Activated CD8-positive, alpha-beta memory T cell treated with anti-CD3 and anti-CD28 coated beads for 48 hours (primary cell): ENCODE measurements at regions not wholly inside any gene's neighbourhood (a gene's known extent, or its start where the extent isn't known, plus 50 kb on each side); places are given as distances from the start of the nearest gene placed in this dataset.

ENCODE experiments used
- DNase-seq, 3 experiments: peaks; one replicate each; pipeline ENCODE4 v3.0.0-alpha.2; 2020; ENCODE audit warnings: low read depth in 2 of 3, low spot score in 2 of 3

DNA sequence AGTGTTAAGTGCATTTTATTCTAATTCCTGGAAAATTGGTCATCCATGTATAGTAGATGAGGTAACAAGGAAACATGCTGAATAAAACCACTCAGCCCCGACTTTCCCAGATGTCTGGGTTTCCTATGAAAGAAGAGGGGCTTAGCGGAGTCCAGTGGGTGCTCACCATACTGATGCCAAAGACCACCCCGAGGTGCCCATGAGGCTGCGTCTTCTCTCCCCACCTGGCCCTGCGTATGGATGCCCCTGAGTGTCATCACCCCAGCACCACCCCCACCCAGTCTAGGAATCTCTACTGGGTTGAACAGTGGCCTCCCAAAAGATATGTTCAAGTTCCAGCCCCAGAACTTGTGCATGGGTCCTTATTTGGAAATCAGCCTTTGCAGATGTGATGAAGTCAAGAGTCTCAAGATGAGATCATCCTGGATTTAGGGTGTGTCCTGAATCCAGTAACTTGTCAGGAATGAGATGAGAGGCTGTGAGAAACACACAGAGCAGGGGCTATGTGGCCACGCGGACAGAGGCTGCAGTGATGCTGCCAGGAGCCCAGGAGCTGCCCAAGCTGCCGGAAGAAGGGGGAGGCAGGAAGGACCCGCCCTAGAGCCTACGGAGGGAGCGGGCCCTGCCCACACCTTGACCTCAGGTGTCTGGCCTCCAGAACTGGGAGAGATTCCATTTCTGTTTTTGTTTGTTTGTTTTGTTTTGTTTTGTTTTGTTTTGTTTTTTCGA lies 124.6 kb upstream of the CDH4 start:
- no peak for DNase-seq

GRCh38 chr20:61128701-61129269 lies 123.3 kb upstream of the CDH4 start:
- no peak for DNase-seq

GRCh38 chr20:61129311-61129710 lies 122.8 kb upstream of the CDH4 start:
- DNase-seq, result no peak

DNA sequence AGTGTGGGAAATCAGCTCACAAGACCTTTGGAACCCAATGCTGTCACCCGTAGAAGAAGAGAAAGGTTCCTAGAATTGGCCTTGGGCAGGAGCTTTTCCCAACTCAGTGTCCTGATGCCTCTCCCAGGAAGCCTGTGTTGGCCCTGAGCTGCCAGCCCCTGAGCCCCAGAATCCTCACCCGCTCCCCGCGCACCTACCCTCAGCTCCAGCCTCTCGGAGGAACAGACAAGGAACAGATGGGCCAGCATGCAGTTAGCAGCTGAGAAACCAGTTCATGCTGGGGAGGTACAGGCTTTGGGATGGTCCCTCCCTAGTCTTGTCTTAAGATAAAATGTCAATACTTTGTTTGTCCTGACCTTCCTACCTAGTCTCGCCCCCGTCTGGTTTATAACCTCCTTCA lies 121.9 kb upstream of the CDH4 start:
- DNase-seq, result no peak

- no peak for DNase-seq
Observed at GRCh38 chr20:61131944-61132343, 120.1 kb upstream of the CDH4 start.

DNA sequence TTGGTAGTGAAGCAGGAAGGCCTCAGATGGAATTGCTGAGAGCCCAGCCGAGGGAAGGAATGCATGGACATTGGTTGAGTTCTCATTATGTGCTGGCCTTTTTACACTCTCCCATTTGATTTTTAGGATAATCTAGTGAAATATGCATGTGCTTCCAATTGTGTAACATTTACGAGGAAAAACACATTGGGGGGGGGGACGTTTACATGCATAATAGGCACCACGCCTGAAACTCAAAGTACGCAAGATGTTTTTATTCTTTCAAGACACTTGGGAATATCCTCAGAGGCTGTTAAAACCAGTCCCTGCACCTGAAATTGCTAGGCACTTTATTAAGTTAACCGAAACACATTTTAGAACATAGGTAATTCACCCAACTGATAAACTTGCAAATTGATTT lies 118.5 kb upstream of the CDH4 start:
- no peak for DNase-seq

GRCh38 chr20:61134296-61135030 lies 117.6 kb upstream of the CDH4 start:
- no peak for DNase-seq

DNA sequence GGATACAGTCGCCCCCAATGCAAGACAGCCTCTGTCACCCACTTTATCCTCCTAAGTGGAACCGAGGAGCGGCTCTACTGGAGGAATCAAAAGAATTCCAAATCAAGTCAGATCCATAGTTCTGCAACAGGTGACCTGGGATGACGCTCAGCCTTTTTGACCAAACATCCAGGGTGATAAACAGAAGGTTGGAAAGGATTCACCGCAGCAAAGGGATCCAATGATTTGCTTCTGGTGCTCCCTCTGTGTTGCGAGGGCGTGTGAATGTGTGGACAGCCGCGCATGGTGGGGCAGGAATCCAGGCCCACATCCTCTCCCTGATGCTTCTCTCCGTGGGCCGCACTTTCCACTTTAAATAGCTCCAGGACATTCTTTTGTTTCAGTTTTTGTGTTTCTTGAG lies 116.8 kb upstream of the CDH4 start:
- no peak for DNase-seq

DNA sequence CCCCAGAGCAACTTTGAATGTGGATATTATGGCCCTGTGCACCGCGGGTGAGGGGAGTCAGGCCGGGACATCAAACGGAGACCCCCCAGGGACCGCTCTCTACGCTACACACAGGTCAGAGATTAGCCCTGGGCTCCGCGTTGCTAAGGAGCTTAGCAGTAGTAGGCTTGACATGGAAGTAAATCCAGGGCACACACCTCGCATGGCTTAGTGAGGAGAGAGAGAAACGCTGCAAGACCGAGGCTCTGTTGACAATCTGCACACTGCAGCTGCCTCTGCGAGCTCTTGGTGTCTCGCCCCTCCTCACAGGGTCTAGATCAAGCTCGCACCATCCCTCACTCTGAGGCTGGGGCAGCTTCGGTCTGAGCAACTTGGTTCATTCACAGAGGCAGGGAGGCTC lies 116.1 kb upstream of the CDH4 start:
- DNase-seq, result no peak

- no peak for DNase-seq
Observed at GRCh38 chr20:61138566-61138965, 113.5 kb upstream of the CDH4 start.

DNA sequence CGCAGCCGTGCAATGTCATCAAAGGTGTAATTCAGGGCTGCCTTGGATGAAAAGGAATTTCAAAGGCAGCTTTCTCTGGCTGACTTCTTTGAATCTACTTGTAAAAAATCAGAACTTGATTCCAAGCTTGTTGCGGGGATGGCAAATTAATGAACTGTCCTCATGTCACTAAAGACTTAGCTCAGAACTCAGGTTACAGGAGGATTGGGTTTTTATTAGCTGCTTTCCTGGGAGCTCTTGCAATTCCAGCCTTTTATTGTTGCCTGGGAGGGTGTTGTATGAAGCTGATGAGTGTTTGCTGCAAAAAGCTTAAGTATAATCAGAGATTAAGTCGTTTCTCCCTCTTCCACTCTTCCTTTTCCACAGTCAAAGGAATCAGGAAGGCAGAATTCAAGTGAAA lies 113.0 kb upstream of the CDH4 start:
- DNase-seq, result no peak

- no peak for DNase-seq
Observed at GRCh38 chr20:61140576-61140975, 111.5 kb upstream of the CDH4 start.

DNA sequence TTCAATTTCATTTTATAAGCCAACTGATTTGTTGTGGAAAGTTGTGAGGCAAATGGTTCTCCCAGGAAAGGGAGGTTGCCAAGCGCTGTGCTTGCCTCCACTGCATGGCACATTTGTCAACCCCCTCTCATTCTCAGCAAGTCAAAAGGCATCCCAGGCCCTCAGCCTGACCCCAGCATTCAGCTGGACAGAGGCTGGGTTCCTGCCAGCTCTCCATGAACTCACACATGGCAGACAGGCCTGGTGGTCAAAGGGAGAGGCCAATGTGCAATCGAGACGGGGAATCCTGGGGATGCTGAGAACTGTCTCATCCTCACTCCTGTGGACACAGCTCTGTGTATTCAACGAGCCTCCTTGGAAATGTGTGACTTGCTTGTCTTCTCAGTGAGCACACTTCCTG lies 106.0 kb upstream of the CDH4 start:
- DNase-seq, result no peak

GRCh38 chr20:61149636-61150035 lies 102.4 kb upstream of the CDH4 start:
- DNase-seq, result no peak

GRCh38 chr20:61157301-61157700 lies 94.8 kb upstream of the CDH4 start:
- DNase-seq, result no peak

DNA sequence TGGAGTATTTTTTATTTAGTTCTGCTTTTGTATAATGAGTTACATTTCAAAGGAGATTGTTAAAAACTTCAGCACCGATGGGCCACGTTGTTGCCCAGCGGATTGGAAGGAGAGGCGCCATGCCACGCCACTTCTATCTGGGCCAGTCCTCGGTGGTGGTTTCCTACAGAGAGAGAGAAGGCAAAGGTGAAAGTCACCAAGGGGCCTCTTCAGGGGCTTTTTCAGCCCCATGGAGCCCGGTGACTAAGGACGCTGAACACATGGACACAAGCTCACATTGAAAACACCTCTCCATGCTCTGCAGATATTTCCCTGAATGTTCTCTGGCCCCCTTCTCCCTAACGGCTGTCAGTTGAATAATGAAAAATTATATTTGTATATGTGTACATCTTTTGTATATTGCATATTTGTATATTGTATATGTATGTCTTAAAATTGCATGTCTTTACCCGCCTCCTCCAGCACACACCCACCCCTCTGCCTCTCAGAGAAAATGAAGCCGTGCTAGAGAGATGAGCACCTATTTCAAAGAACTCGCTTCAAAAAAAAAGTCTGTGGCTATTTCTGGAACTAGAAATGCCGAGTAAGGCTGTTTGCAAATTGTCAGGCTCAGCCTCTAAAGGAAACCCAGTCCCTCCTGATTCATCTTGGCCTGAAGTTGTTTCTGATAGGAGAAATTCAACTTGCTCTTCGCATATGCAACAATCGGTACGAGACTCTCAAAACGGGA lies 91.9 kb upstream of the CDH4 start:
- DNase-seq, result no peak

GRCh38 chr20:61161726-61162390 lies 90.2 kb upstream of the CDH4 start:
- no peak for DNase-seq

DNA sequence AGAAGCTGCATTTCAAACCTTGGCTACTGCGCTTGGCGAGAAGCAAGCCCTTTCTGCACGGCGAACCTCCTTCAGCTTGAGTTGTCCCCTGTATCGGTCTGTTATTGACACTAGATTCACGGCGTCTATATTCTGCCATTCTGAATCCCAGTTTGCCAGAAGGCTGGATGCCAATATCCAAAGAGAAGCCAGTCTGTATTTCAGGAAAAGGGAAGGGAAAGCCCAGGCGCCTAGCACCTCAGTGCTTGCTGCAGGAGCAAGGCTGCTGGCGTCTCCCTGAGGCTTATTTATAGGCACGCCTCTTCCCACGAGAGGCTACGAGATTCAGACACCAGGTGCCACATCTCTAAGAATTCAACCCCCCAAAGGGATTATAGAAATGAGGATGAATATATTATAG lies 89.6 kb upstream of the CDH4 start:
- DNase-seq, result no peak

- no peak for DNase-seq
Observed at GRCh38 chr20:61163031-61163430, 89.0 kb upstream of the CDH4 start.

DNA sequence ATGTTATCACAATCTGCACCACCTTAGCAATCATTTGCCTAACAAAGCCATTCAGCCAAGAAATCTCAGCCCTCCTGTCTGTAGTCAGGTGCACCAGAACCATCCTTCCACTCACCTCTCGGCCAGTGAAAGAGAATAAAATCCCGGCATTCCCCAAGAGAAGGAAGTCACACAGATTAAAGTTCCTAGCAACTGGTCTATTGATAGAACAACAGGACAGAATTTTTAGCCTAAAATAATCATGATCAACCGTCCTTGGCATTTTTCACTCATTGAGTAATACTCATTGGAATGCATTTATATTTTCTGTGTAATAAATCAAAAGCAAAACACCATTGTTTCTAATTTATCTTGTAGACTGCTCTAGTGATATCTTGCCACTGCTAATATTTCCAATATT lies 85.7 kb upstream of the CDH4 start:
- no peak for DNase-seq

DNA sequence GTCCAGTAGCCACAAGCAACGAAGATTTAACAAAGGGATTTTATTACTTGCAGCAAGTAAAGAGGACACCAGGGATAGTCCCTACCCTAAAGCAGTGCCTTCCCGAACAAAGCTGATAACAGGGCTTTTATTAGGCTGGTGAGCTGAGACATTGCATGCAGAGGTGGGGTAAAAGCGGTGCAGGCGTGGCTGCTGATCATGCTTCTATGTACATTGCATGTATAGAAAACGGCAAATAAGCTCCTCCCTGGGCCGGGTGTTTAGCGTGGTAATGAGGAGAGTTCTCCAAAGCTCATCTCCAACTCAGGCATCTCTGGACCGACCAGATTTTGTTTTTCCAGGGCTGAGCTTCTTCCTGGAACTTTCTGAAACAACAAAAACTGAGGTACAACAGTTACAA lies 83.5 kb upstream of the CDH4 start:
- no peak for DNase-seq
